ENCODE measurements at regions not wholly inside any gene's neighbourhood (a gene's known extent, or its start where the extent isn't known, plus 50 kb on each side); places are given as distances from the start of the nearest gene placed in this dataset.

GRCh38 chr3:163946785-163947184, 1131.5 kb downstream of the SI start:
- Histone ChIP-seq H3K79me2 (ENCODE audit: insufficient read depth, low read length) (no peaks in the 10 kb centered on the region), H3K9me3 (ENCODE audit: control insufficient read depth in 1 of 2, insufficient read depth in 1 of 2, low read depth in 1 of 2, low read length in 2 of 2) (peaks cover 0 to 3% of the 10 kb centered on the region in 2 experiments; a peak in 1 of 4 replicates), H2AFZ (ENCODE audit: low read depth, low read length, poor library complexity, severe bottlenecking) (no peak overlapping the region), H3K9ac (ENCODE audit: low read length) (no peak overlapping the region), H3K4me1 (ENCODE audit: control insufficient read depth in 1 of 2, insufficient read depth in 2 of 2, low read length in 2 of 2) (no peaks in the 10 kb centered on the region), H3K4me3 (replicated peaks in 1 of 2; ENCODE audit: low read depth in 1 of 2, low read length in 2 of 2) (no peak overlapping the region), H4K20me1 (ENCODE audit: insufficient read depth) (no peaks in the 10 kb centered on the region), H3K9me2 (ENCODE audit: insufficient read depth) (no peaks in the 10 kb centered on the region), H3K36me3 (ENCODE audit: control insufficient read depth in 1 of 2, insufficient read depth in 2 of 2, low read length in 2 of 2) (no peaks in the 10 kb centered on the region), H3K27me3 (ENCODE audit: insufficient read depth, low read length) (no peaks in the 10 kb centered on the region), H3K4me2 (ENCODE audit: low read length) (no peak overlapping the region), H3K27ac (ENCODE audit: low read depth, low read length) (no peak overlapping the region)
- BruUV-seq (replicated peaks) = no TSS peak
- ChIA-PET RAD21 (ENCODE audit: low non-redundant PET in 1 of 2, low total read pairs in 2 of 2, uncharacterized antibody in 2 of 2, unreplicated experiment in 2 of 2) (no interaction called here), POLR2A (no interaction called here), CTCF (no interaction called here)
- no peak for DNase-seq (ENCODE audit: low read depth, low spot score)
- no peak for ATAC-seq
- intact Hi-C loops (cut with micrococcal nuclease) = no loop called here
- no peak for TF ChIP-seq TCF7L2 (IDR thresholded peaks at IDR 0.05; ENCODE audit: borderline replicate concordance, extremely low read depth, insufficient read depth, insufficient read length)
- TF ChIP-seq POLR2AphosphoS5 (IDR thresholded peaks at IDR 0.05; ENCODE audit: low read depth, low read length) = no peak
- no peak for TF ChIP-seq FOSL1 (IDR thresholded peaks at IDR 0.05; ENCODE audit: low read depth)
- TF ChIP-seq ATF3 (IDR thresholded peaks at IDR 0.05) = no peak
- no peak for TF ChIP-seq ZFX (IDR thresholded peaks at IDR 0.05)
- no peak for TF ChIP-seq ELF1 (IDR thresholded peaks at IDR 0.05; ENCODE audit: borderline replicate concordance, low read depth)
- no peak for TF ChIP-seq EZH2phosphoT487 (IDR thresholded peaks at IDR 0.05; ENCODE audit: borderline replicate concordance)
- no peak for TF ChIP-seq ZBTB33 (IDR thresholded peaks at IDR 0.05; ENCODE audit: extremely low read depth, insufficient replicate concordance, low read length)
- no peak for TF ChIP-seq ZNF274 (IDR thresholded peaks at IDR 0.05; ENCODE audit: low read depth, low read length)
- TF ChIP-seq CEBPB (IDR thresholded peaks at IDR 0.05; ENCODE audit: low read depth) = no peak
- TF ChIP-seq SP1 (IDR thresholded peaks at IDR 0.05; ENCODE audit: low read depth) = no peak
- TF ChIP-seq REST (IDR thresholded peaks at IDR 0.05; ENCODE audit: low read depth) = no peak
- TF ChIP-seq JUND (IDR thresholded peaks at IDR 0.05) = no peak
- TF ChIP-seq POLR2A (IDR thresholded peaks at IDR 0.05; ENCODE audit: borderline replicate concordance, extremely low read depth, insufficient read depth, insufficient read length) = no peak
- no peak for TF ChIP-seq EZH2 (IDR thresholded peaks at IDR 0.05)
- no peak for TF ChIP-seq CBX3 (IDR thresholded peaks at IDR 0.05; ENCODE audit: low read depth)
- TF ChIP-seq YY1 (IDR thresholded peaks at IDR 0.05; ENCODE audit: extremely low read depth, insufficient replicate concordance, low read depth, low read length) = no peak
- no peak for TF ChIP-seq SRF (IDR thresholded peaks at IDR 0.05; ENCODE audit: low read depth)

All from HCT116 (cell line).